Limb (tissue), 2 donors: ENCODE measurements at regions not wholly inside any gene's neighbourhood (a gene's known extent, or its start where the extent isn't known, plus 50 kb on each side); places are given as distances from the start of the nearest gene placed in this dataset.
A peak's percentile ranks its signal among the peaks of the same experiment; 100 is the strongest.

ENCODE experiments used
- DNase-seq, 2 donors: peaks; one replicate each; pipeline ENCODE4 v3.0.0-alpha.2; 2016; ENCODE audit errors: extremely low spot score in 2 of 2

DNA sequence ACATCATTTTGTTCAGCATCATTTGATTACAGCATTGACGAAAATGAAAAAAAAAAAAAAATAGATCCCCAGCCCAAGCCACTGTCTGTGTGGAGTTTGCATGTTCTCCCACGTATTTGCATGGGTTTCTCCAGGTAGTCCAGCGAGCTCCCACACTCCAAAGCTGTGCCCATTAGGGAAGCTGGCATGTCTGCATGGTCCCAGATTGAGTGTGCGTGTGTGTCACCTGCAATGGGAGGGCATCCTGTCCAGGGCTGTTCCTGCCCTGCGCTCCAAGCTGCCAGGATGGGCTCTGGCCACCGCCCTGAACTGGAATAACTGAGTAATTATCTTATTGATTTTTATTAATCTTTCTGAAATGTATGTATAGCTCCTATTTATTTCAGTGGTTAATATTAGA lies 88.6 kb downstream of the KLF12 start:
- DNase-seq, result no peak

DNA sequence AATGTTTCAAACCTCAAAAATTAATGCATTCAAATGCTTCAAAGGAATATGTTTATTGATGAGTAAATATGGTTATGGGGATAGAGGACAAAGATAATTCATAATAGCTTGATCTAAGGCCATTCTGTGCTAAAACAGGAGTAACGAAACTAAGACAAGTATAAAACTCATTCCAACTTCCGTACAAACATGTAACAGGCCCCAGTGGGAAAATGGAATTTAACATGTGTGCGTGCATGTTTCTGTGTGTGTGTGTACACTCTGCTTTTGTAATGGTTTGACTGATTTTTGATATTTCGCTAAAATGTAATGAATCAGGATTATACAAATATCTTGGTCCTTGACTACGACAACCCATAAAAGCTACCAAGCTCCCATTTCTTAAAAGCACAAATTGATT lies 91.0 kb downstream of the KLF12 start:
- no peak for DNase-seq

DNA sequence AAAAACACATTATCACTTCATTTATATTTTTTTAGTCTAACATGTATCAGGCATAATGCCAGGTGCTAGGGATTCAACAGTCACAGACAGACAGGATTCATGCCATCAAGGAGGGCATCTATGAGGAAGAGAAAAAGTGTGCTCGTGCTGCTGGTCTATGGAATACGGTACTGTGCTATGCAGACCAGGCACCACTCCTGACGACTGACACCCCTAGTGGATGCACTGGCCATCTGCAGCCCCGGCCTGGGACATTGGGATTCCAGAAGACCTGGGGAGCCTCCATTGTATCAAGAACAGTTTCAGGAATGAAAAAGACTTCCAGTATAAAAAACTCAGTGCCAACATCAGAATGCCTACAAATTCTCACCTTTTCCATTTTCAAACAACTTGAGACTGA lies 94.0 kb downstream of the KLF12 start:
- peak in 1 of 2 donors; percentile 52 for DNase-seq

DNA sequence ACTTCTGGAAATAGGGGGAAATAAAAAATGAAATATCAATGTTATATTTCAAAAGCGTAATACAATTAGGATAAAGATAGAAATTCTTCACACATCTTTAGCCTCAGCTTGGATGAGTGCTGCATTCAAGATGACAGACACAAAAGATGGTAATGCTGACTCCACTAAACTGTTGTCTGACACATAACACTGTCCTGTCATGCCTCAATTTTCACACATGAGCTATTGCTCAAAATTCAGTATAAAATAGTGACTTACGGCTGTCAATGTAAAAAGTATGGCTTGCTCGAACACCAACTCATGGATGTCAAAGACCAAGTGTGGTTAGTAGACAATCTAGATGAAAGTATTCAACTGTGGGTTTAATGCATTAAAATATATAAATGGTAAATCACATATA lies 94.5 kb downstream of the KLF12 start:
- DNase-seq, result no peak

DNA sequence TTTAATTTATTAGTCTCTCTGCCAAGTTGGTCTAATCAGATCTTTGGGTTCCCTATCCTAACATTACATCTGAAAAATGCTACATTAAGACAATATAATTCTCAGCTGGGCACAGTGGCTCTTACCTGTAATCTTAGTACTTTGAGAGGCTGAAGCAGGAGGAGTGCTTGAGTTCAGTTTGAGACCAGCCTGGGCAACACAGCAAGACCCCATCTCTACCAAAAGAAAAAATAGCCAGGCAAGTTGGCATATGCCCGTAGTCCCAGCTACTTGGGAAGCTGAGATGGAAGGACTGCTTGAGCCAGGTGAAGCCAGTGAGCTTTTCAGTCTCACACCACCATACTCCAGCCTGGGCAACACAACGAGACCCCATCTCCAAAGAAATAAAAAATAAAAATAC lies 95.0 kb downstream of the KLF12 start:
- no peak for DNase-seq

DNA sequence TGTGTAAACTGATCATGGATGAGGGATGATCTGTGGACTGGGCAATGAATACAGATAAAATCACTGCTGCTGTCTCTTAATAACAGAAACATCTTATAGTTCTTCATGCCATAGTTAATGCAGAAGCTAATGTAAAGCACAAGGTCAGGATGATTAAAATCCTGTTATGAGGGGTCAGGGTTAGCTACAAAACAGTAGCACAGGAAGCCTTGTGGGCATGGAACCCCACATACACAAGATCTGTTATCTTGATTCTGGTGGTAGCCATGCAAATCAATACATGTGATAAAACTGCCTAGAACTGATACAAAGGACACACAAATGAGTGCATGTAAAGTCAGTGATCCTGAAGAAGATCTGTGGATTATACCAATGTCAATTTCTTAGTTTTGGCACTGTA lies 96.4 kb downstream of the KLF12 start:
- no peak for DNase-seq

DNA sequence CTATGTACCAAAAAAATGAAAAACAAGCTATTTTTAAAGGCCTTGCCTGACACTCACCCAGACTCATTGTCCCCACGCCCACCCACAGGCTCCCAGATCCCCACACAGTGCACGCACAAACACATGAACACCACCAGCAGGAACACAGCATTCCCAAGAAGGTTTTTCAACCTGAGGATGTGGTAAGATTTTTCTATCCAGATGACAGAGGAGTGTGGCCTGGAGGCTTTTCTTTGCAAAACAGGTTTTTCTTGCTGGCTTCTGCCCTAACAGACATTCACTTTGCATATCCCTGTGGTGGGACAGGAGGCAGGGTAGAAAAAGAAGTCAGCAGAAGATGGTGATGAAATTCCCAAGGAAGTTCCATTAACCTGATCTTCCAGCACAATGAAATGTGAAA lies 97.8 kb downstream of the KLF12 start:
- DNase-seq, result no peak

DNA sequence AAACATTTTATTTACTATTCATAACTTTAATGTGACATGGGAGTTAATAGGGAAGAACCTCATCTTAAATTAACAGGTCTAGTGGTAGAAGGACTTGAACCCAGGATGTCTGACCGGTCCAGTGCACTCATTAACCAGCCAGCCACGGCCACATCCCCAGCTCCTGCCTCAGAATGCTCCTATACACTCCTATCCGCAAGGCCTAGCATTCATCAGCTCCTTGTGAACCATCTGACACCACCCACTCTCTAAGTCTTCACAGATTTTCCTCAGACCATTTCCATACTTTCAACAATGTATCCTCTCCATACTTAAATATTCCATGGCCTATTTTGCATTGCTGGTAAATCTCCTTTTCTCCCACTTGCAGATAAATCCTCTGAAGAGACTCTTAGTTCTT lies 98.3 kb downstream of the KLF12 start:
- no peak for DNase-seq

DNA sequence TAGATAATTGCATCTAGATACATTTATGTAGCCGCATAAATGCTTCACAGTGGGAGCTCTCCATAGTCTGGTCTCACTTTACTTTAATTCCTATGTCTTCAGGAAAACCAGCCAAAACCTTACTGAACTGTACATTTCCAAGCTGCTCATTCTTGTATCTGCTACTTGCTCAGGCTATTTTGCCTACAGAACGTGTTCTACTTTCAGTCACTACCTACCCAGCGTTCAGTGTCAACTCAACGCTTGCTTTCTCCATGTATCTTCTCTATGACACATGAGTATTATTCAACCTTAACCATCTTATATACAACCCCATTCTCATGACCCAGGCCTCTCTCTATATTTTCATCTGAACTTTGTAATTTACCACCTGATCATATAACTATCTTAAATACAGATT lies 101.9 kb downstream of the KLF12 start:
- no peak for DNase-seq

DNA sequence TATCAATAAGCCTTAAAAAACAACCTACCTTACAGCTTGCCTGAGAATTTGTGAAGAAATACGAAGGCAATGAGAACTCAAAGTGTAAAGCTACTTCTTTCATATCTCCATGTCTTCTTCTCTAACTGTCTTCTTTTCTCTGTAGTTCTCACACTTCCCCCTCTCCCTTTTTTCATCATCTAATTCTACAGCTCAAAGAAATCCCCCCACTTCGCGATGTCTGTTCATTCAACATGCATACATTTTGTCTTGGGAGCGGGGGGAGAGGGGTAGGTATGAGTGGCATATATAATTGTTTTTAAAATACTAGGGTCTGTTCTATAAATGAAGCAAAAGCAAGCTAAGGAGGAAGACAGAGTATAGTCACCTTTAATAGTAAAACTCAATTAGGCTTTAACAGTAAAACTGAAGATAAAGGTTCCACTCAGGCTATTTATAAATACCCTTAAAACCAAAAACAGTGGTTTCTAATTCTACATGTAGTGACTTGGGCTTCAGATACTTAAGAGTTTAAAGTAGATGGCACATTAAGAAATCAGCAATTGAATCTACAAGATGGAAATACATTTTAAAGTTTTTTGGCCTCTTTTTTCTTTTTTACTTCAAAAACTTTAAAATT lies 106.9 kb downstream of the KLF12 start:
- no peak for DNase-seq

DNA sequence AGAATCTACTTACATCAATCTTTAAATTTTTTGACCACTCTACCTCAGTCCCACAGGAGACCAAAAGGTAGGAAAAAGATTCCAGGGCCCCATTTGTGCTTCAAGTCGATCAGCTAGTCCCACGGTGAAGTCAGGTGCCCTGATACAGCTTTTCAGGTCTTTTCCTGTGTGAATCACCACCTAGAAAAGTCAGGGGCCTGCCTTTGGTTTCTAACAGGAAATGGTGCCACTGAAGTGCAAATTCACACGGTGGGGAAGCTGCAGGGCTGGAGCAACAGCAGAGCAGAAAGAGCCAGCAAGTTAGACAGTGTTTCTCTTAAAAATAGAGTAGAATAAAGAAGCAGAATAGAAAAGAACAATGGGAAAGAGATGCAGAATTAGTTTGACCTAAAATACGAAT lies 107.5 kb downstream of the KLF12 start:
- DNase-seq, result no peak

DNA sequence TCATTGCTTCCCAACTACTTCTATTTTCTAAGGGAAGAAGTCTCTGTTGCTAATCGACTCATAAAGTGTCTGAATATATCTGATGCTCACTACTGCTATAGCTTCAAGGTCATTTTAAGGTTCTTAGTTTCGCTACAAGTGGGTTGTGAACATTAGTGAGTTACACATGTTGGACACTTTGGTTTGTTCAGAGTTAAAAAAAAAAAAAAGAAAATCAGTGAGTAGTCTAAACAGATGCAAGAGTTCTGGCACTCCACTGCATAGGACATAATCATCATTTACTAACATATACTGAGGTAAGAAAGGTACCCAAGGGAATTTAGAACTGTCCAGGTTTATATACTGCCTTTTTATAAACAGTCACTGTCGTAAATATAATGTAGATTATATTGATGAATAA lies 108.8 kb downstream of the KLF12 start:
- no peak for DNase-seq

DNA sequence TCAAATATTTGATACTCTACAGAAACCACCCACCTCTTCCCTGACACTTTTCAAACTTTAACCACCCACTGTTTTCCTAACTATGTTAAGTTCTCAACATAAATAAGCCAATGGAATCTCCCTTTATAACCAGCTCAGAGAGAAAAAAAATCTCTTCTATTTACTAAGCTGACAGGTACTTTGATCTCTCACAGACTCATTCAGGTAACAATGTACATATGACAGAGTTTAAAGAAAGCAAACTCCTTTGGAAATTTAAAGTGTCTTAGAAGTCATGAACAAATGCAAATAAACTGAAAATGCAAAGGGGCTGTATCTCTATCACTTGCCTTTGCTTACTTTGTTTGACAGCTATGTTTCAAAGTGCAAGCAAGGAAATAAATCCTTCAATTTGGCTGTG lies 109.3 kb downstream of the KLF12 start:
- no peak for DNase-seq

DNA sequence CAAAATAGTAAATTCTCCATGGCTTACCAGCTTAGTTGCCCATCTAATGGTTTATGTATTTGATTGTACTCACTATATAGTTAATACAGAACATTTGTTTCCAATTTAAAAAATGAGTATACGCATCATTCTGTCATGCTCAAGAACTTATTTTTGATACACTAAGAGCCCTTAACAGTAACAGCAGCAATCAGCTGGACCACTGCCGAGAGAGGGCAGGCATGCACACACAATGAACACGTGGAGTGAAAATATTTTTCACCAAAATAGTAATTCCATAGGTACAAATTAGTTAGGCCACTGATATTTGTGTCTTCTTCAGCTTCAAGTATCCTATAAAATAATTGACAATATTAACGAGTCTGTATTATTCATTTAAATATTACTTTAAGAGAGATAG lies 109.9 kb downstream of the KLF12 start:
- no peak for DNase-seq

DNA sequence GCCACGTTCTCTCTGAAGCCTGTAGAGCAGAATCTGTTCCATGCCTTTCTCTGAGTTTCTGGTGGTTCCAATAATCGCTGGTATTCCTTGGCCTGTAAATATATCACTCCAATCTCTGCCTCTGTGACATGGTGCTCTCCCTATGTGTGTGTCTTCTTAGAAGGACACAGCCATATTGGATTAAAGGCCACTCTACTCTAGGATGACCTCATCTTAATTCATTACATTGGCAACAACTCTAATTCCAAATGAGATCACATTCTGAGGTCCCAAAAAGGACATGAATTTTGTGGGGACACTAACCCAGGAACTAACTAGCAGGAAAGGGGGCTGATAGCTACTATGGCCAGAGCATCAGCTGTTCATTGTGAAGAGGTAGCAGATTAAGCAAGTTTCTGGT lies 110.7 kb downstream of the KLF12 start:
- DNase-seq, result no peak

DNA sequence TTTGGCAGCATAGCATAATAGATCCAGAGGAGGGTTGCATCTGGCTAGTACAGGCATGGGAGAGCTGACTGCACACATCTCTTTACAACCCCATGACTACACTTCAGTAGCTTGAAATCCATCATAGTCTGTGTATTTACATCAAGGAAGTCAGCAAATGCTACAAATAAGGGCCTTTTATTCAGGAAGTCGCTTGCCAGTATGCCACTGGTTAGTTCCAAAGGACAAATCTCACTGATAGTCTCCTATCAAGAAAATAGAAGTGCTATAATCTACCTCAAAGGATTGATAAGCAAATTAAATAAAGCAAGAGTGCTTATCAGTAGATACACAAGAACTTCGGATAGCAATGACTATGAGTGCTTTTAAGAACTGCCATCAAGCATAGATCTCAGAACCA lies 112.7 kb downstream of the KLF12 start:
- no peak for DNase-seq

DNA sequence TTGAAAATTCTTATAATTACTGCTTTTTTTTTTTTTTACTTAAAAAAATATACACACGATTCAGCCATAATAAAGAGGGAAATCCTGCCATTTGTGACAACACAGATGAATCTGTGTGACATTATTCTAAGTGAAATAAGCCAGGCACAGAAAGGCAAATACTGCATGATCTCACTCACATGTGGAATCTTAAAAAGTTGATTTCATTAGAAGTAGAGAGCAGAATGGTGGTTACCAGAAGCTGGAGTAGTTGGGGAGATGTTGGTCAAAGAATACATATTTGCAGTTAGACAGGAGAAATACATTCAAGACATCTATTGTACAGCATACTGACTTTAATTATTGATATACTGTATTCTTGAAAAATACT lies 116.2 kb downstream of the KLF12 start:
- DNase-seq, result no peak

DNA sequence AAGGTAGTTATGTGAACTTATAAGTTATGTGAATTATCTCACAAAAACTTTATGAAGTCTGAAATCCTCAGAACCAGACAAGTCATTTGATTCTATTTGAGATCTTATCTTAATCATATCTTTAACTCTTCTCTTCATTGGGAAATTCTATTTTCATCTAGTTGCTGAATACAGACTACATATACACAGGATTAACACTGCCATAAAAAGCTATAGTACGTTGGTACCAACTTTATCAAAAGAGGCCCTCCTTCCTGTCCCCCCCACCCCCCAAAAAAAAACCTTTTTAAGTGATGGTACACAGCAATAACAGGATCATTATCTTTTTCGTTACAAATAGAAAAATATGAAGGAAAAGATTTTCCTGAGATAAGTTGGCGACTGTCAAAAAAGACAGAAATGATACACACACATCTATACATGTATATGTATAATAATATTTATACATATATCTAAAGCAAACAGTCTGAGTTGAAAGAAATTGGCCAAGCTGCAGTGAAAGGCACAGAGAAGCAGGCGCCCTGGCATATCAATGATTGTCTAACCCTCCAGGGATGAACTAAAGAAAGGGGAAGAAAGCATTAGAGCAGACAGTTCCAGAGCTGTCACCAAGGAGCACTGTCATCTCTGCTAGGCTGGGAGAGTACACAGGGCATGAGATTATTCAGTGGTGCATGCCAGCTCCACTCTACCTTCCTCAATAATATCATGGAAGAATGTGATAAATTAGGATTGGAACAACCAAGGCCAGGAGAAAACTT lies 116.7 kb downstream of the KLF12 start:
- no peak for DNase-seq

DNA sequence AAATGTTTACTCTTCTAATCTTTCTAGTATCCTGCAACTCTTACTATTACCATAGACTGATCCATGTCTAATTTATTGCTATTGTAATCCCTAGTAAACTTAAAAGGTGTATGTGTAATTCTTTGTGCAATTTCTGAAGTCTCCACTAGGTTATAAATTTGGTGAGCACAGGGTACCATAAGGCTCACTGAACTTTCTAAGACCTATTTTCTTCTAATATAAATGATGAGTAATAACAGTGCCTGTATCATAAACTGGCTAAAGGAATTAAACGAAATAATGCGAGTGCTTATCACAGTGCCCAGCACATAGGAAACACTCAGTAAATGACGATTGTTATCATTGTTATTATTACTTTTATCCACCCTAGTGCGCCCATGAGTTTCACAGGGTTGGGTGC lies 119.1 kb downstream of the KLF12 start:
- DNase-seq, result no peak

DNA sequence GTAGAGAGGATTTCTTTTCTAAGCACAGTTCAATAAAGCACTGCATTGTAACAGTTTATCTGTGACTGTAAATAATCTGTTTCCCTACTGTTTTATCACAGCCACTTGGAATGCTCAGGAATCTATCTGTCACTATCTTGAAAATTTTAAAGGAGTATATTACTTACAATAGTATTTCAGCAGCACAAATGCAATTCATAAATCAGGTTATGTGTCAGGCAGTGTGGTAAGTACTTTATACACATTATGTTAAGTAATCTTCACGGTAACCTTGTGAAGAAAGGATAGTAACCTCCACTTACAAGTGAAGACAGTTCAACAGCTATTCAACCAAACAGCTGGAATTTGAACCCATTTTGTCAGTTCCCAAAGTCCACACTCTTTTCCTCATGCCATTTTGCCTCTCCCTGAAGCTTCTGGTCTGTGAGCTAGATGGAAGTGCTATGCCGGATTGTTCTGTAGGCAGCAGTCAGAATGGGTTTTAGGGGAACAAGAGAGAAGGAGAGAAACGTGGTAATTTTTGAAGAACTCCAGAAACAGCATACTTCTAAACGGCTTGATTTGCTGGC lies 125.0 kb downstream of the KLF12 start:
- DNase-seq, result no peak

DNA sequence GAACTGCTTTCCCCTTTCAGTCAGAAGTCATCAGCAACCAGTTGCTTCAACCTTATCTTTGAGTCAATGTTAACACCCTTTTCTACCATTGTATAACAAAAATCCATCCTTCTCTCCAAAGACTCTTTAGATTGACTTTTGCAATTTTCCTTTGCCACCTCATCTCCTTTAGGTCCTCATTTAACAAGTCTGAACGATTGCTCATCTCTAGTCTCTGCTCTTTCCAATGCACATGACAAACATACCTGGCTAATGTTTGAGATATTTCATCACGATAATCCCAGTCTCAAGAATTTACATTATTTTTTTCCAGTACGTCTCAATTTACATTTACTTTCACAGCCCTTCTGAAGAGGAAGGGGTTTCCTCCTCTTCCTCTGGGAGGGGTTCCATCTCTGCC lies 127.5 kb downstream of the KLF12 start:
- DNase-seq, result no peak

DNA sequence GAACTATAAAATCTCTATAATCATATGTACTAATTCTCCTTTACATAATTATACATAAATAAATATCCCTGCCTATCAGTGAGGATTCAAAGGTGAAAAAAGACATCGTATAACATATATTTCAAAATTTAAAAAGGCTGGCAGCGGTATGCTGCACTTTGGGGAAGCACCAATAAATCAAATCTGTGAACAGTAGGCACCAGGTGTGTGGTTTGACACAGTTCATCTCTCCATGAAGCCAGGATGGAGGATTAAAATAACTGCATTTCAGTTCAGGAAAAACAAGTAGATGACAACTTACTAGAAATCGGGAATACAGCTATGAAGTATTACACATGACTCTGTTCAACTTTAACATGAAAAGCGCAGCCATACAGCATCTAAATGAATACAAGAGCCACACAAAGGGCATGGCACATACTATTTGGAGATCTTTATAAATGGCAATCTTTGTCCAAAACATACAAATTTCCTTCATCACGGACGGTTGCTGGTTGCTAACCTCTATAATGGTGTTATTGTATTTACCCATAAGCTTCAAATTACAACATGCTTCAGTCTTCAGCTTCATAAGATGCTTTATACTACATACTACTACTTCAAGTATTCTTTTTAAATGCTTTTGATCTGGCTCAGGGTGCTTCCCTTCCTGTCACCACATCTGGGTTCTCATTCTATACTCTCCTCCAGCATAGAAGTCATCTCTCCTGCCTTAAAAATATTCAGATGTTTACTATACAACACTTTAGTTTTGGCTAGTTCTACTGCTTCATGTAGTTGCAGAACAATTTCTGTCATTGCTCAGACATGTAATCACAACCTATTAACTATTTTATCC lies 128.7 kb downstream of the KLF12 start:
- DNase-seq, result no peak
